Hippocampal formation (tissue), 2 donors: ENCODE measurements at regions not wholly inside any gene's neighbourhood (a gene's known extent, or its start where the extent isn't known, plus 50 kb on each side); places are given as distances from the start of the nearest gene placed in this dataset.

ENCODE experiments used
- DNase-seq, 2 donors: peaks; one replicate each; lab custom pipeline; 2025; lab: John Stamatoyannopoulos, UW

GRCh38 chr12:114302606-114303315 lies 103.2 kb downstream of the TBX5 start:
- no peak for DNase-seq

GRCh38 chr12:114302117-114302516 lies 103.8 kb downstream of the TBX5 start:
- no peak for DNase-seq

GRCh38 chr12:114294303-114294685 lies 111.7 kb downstream of the TBX5 start:
- DNase-seq, result no peak

- DNase-seq, result no peak
Observed at GRCh38 chr12:114293571-114294302, 112.2 kb downstream of the TBX5 start.

GRCh38 chr12:114293073-114293472 lies 112.9 kb downstream of the TBX5 start:
- no peak for DNase-seq

GRCh38 chr12:114291389-114292060 lies 114.4 kb downstream of the TBX5 start:
- no peak for DNase-seq

- no peak for DNase-seq
Observed at GRCh38 chr12:114287821-114288525, 118.0 kb downstream of the TBX5 start.

GRCh38 chr12:114286145-114286544 lies 119.8 kb downstream of the TBX5 start:
- DNase-seq, result no peak

- no peak for DNase-seq
Observed at GRCh38 chr12:114285554-114285953, 120.4 kb downstream of the TBX5 start.

- no peak for DNase-seq
Observed at GRCh38 chr12:114284041-114284440, 121.9 kb downstream of the TBX5 start.

GRCh38 chr12:114275932-114276785 lies 129.8 kb downstream of the TBX5 start:
- no peak for DNase-seq

- no peak for DNase-seq
Observed at GRCh38 chr12:114275086-114275485, 130.9 kb downstream of the TBX5 start.

GRCh38 chr12:114274131-114274530 lies 131.8 kb downstream of the TBX5 start:
- no peak for DNase-seq

GRCh38 chr12:114272605-114273004 lies 133.3 kb downstream of the TBX5 start:
- no peak for DNase-seq

- no peak for DNase-seq
Observed at GRCh38 chr12:114272071-114272470, 133.9 kb downstream of the TBX5 start.

- DNase-seq, result no peak
Observed at GRCh38 chr12:114269153-114269552, 136.8 kb downstream of the TBX5 start.

GRCh38 chr12:114266536-114266935 lies 139.4 kb downstream of the TBX5 start:
- no peak for DNase-seq

GRCh38 chr12:114265036-114265435 lies 140.9 kb downstream of the TBX5 start:
- DNase-seq, result no peak

GRCh38 chr12:114263056-114263805 lies 142.7 kb downstream of the TBX5 start:
- no peak for DNase-seq

- DNase-seq, result no peak
Observed at GRCh38 chr12:114257687-114258086, 148.3 kb downstream of the TBX5 start.

- no peak for DNase-seq
Observed at GRCh38 chr12:114254998-114255397, 150.9 kb downstream of the TBX5 start.
